Osteocyte (in vitro differentiated cells): ENCODE measurements at regions not wholly inside any gene's neighbourhood (a gene's known extent, or its start where the extent isn't known, plus 50 kb on each side); places are given as distances from the start of the nearest gene placed in this dataset.

Experiments
- DNase-seq: peaks from one replicate; pipeline ENCODE4 v3.0.0; 2021; ENCODE audit warnings: mixed read lengths; ENCODE audit not compliant: unreplicated experiment; ENCODE audit errors: extremely low spot score
- H3K27ac Mint-ChIP-seq: one replicate; pipeline ENCODE4 v1.8.0; 2021; ENCODE audit warnings: mild to moderate bottlenecking, mixed read lengths; ENCODE audit not compliant: unreplicated experiment
- H3K27me3 Mint-ChIP-seq: one replicate; pipeline ENCODE4 v1.8.0; 2021; ENCODE audit warnings: mixed read lengths; ENCODE audit not compliant: unreplicated experiment
- H3K36me3 Mint-ChIP-seq: one replicate; pipeline ENCODE4 v1.8.0; 2021; ENCODE audit warnings: mixed read lengths; ENCODE audit not compliant: unreplicated experiment
- H3K4me1 Mint-ChIP-seq: one replicate; pipeline ENCODE4 v1.8.0; 2021; ENCODE audit warnings: mixed read lengths; ENCODE audit not compliant: unreplicated experiment
- H3K4me3 Mint-ChIP-seq: one replicate; pipeline ENCODE4 v1.8.0; 2021; ENCODE audit warnings: mild to moderate bottlenecking, moderate library complexity, mixed read lengths; ENCODE audit not compliant: unreplicated experiment
- H3K9me3 Mint-ChIP-seq: one replicate; pipeline ENCODE4 v1.8.0; 2021; ENCODE audit warnings: mixed read lengths; ENCODE audit not compliant: unreplicated experiment
- CTCF ChIP-seq: fragments of 200-600 bp; sonication (generic); IDR thresholded peaks from 2 replicates; pipeline ENCODE4 v1.5.0; 2021; ENCODE audit warnings: antibody characterized with exemption, mild to moderate bottlenecking, moderate library complexity

- no peak overlapping the region for H3K27ac Mint-ChIP-seq
These were observed 212.7 kb upstream of the FAM174A start for GRCh38 chr5:100322483-100322882.

DNA sequence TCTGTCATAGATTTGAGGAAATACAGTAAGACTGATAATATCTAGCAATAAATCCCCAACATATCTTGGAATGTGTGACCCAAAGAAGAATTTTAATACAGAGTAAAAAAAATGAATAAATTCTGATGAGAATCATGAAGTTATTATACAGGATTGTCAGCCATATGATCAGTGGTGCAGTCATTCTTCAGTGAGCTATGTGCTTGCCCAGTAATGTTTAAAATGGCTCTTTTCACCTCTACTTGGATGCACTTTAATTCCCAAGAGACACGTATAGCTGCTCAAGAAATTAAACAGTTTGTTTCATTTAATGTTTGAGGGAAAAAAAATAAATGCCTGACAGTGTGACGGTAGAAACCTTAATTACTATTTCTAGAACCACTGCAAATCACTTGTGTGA, 215.3 kb upstream of the FAM174A start:
- peaks cover 9% of the 10 kb centered on the region for H3K9me3 Mint-ChIP-seq
- no peaks in the 10 kb centered on the region for H3K4me1 Mint-ChIP-seq
- H3K4me3 Mint-ChIP-seq = no peak overlapping the region
- no peak for TF ChIP-seq CTCF
- DNase-seq = no peak
- no peak overlapping the region for H3K27ac Mint-ChIP-seq
- no peaks in the 10 kb centered on the region for H3K27me3 Mint-ChIP-seq
- no peaks in the 10 kb centered on the region for H3K36me3 Mint-ChIP-seq

More at GRCh38 chr5:100322483-100322882, 212.7 kb upstream of the FAM174A start:
- Mint-ChIP-seq H3K4me3 (no peak overlapping the region), H3K4me1 (no peaks in the 10 kb centered on the region), H3K27me3 (peaks cover 6% of the 10 kb centered on the region), H3K36me3 (no peaks in the 10 kb centered on the region), H3K9me3 (no peaks in the 10 kb centered on the region)
- DNase-seq = no peak
- no peak for TF ChIP-seq CTCF

DNA sequence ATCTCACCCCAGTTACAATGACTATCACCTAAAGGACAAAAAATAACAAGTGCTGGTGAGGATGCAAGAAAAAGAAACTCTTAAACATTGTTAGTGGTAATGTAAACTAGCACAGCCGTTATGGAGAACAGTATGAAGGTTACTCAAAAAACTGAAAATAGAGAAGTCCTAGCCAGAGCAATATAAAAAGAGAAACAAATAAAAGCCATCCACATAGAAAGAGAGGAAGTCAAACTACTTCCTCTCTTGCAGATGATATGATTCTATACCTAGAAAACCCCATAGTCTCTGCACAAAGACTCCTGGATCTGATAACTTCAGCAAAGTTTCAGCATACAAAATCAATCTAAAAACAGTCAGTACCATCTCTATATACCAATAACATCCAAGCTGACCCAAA, 221.5 kb upstream of the FAM174A start:
- Mint-ChIP-seq H3K27me3 (no peaks in the 10 kb centered on the region), H3K36me3 (no peaks in the 10 kb centered on the region), H3K4me1 (no peaks in the 10 kb centered on the region), H3K9me3 (peaks cover 13% of the 10 kb centered on the region), H3K27ac (no peak overlapping the region), H3K4me3 (no peak overlapping the region)
- no peak for TF ChIP-seq CTCF
- no peak for DNase-seq

DNA sequence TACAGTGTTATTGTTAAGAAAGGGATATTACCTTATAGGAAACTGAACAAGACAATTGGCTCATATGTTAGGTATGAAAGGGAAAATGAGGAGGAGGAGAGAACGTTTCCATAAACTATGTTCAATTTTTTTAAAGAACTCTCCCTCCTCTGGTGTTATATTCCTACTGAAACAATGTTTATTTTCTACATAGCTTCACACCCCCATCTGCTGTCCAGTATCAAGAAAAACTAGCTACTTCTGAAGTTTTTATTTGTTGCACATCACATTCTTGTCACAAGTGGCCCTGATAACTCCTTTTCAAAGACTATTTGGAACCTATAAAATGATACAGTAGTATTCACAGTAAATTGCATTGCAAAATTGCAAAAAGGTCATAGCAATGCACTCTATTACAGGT, 223.4 kb upstream of the FAM174A start:
- no peaks in the 10 kb centered on the region for H3K27me3 Mint-ChIP-seq
- peaks cover 13% of the 10 kb centered on the region for H3K9me3 Mint-ChIP-seq
- no peak for TF ChIP-seq CTCF
- no peak overlapping the region for H3K4me3 Mint-ChIP-seq
- H3K36me3 Mint-ChIP-seq = no peaks in the 10 kb centered on the region
- H3K27ac Mint-ChIP-seq = no peak overlapping the region
- no peak for DNase-seq
- no peaks in the 10 kb centered on the region for H3K4me1 Mint-ChIP-seq

GRCh38 chr5:100306000-100306399, 229.2 kb upstream of the FAM174A start:
- no peaks in the 10 kb centered on the region for H3K36me3 Mint-ChIP-seq
- peaks cover 6% of the 10 kb centered on the region for H3K27me3 Mint-ChIP-seq
- H3K4me1 Mint-ChIP-seq = no peaks in the 10 kb centered on the region
- H3K27ac Mint-ChIP-seq = no peak overlapping the region
- H3K9me3 Mint-ChIP-seq = no peaks in the 10 kb centered on the region
- no peak for DNase-seq
- no peak overlapping the region for H3K4me3 Mint-ChIP-seq
- no peak for TF ChIP-seq CTCF
